ENCODE measurements at regions not wholly inside any gene's neighbourhood (a gene's known extent, or its start where the extent isn't known, plus 50 kb on each side); places are given as distances from the start of the nearest gene placed in this dataset.

DNA sequence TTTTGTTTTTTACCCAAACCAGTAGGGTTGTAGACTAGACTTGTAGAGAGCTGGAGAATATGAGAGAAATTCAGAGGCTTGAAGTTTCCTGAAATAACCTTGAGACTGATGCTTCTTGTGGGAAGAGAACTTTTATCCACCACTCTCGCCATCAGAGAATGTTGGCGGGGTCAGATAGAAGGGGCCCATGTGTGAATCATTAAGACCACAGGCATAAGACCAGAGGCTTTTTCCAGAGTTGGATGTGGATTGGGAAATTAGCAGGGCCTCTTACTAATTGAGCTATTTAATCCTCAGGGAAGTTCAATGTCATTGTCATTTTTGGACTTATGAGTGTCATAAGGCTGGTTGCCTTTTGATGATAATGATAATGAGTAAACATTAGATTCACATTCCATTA lies 246.9 kb upstream of the THRB start:
- no peaks in the 10 kb centered on the region for H3F3A ChIP-seq (ENCODE audit: insufficient read depth, low read depth)
- no TSS peak for BruUV-seq (replicated peaks)
- H3K36me3 ChIP-seq (ENCODE audit: low read depth): no peaks in the 10 kb centered on the region
- ChIA-PET CTCF (no interaction called here), POLR2A (ENCODE audit: unreplicated experiment) (no interaction called here)
- H3K4me3 ChIP-seq: no peak overlapping the region
- no peaks in the 10 kb centered on the region for H3K79me2 ChIP-seq (ENCODE audit: low read depth)
- intact Hi-C loops (cut with micrococcal nuclease; ENCODE audit: unreplicated experiment): no loop called here
- H3K9me2 ChIP-seq (ENCODE audit: insufficient read depth): no peaks in the 10 kb centered on the region
- H4K20me1 ChIP-seq (ENCODE audit: insufficient read depth): no peaks in the 10 kb centered on the region
- H3K4me2 ChIP-seq: no peak overlapping the region
- no peaks in the 10 kb centered on the region for H3K27me3 ChIP-seq (ENCODE audit: insufficient read depth, low read depth)
- H3K4me1 ChIP-seq (replicated peaks; ENCODE audit: insufficient read depth): no peaks in the 10 kb centered on the region
- TF ChIP-seq, protein P1, sequence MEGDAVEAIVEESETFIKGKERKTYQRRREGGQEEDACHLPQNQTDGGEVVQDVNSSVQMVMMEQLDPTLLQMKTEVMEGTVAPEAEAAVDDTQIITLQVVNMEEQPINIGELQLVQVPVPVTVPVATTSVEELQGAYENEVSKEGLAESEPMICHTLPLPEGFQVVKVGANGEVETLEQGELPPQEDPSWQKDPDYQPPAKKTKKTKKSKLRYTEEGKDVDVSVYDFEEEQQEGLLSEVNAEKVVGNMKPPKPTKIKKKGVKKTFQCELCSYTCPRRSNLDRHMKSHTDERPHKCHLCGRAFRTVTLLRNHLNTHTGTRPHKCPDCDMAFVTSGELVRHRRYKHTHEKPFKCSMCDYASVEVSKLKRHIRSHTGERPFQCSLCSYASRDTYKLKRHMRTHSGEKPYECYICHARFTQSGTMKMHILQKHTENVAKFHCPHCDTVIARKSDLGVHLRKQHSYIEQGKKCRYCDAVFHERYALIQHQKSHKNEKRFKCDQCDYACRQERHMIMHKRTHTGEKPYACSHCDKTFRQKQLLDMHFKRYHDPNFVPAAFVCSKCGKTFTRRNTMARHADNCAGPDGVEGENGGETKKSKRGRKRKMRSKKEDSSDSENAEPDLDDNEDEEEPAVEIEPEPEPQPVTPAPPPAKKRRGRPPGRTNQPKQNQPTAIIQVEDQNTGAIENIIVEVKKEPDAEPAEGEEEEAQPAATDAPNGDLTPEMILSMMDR (conservative IDR thresholded peaks at IDR 0.05): no peak
- no peak for TF ChIP-seq EZH2 (IDR thresholded peaks at IDR 0.05; ENCODE audit: low read depth)
- no peaks in the 10 kb centered on the region for H3K9me3 ChIP-seq (ENCODE audit: insufficient read depth, low read depth)
- DNase-seq: no peak
- H2AFZ ChIP-seq: no peak overlapping the region
- no peak overlapping the region for H3K27ac ChIP-seq

DNA sequence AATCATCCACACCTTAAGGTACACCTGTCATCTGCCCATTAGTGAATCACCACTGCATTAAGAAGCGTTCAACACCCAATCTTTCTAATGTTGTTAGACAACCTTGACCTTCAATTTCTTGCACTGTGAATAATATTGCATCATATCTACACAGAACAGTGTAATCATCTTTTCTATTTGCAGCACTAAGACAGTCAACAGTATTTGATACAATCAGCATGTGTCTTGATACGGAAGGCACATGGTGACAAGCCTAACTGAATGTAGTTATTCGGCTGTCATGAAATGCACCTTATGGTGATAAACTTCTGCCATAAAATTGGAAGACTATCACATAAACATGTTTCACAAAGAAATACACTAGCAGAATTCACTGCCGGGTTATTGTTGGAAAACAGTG lies 253.9 kb upstream of the THRB start:
- Histone ChIP-seq H3K27ac (no peak overlapping the region), H3F3A (ENCODE audit: insufficient read depth, low read depth) (no peaks in the 10 kb centered on the region), H3K27me3 (ENCODE audit: insufficient read depth, low read depth) (no peaks in the 10 kb centered on the region), H4K20me1 (ENCODE audit: insufficient read depth) (no peaks in the 10 kb centered on the region), H2AFZ (no peak overlapping the region), H3K79me2 (ENCODE audit: low read depth) (no peaks in the 10 kb centered on the region), H3K36me3 (ENCODE audit: low read depth) (no peaks in the 10 kb centered on the region), H3K4me1 (replicated peaks; ENCODE audit: insufficient read depth) (no peaks in the 10 kb centered on the region), H3K4me2 (no peak overlapping the region), H3K9me2 (ENCODE audit: insufficient read depth) (no peaks in the 10 kb centered on the region), H3K9me3 (ENCODE audit: insufficient read depth, low read depth) (no peaks in the 10 kb centered on the region), H3K4me3 (no peak overlapping the region)
- POLR2A ChIA-PET (ENCODE audit: unreplicated experiment): no interaction called here
- no TSS peak for BruUV-seq (replicated peaks)
- CTCF ChIA-PET: no interaction called here
- TF ChIP-seq, protein P1 (conservative IDR thresholded peaks at IDR 0.05): no peak
- TF ChIP-seq EZH2 (IDR thresholded peaks at IDR 0.05; ENCODE audit: low read depth): no peak
- DNase-seq: no peak
- intact Hi-C loops (cut with micrococcal nuclease; ENCODE audit: unreplicated experiment): no loop called here

DNA sequence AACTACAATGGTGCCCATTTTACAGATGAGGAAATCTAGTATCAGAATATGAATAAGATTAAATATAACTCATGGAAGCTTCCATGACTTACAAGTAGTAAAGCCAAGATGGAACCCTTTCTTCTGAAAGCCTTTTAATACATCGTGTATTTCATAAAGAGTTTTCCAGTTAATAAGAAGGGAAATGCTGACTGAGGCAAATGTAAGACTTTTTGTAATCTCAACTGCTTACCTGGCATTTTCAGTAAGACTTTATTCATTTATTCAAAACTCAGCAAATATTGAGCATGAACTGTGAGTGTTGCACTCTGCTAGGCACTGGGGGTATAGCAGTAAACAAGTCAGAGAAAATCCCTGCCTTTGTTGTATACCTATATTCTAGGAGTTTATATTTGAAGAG lies 256.4 kb upstream of the THRB start:
- Histone ChIP-seq H3K9me2 (ENCODE audit: insufficient read depth) (no peaks in the 10 kb centered on the region), H3K4me2 (no peak overlapping the region), H2AFZ (no peak overlapping the region), H3K36me3 (ENCODE audit: low read depth) (no peaks in the 10 kb centered on the region), H3K4me3 (no peak overlapping the region), H3K79me2 (ENCODE audit: low read depth) (no peaks in the 10 kb centered on the region), H3F3A (ENCODE audit: insufficient read depth, low read depth) (no peaks in the 10 kb centered on the region), H3K4me1 (replicated peaks; ENCODE audit: insufficient read depth) (no peaks in the 10 kb centered on the region), H3K9me3 (ENCODE audit: insufficient read depth, low read depth) (no peaks in the 10 kb centered on the region), H4K20me1 (ENCODE audit: insufficient read depth) (no peaks in the 10 kb centered on the region), H3K27me3 (ENCODE audit: insufficient read depth, low read depth) (no peaks in the 10 kb centered on the region), H3K27ac (no peak overlapping the region)
- intact Hi-C loops (cut with micrococcal nuclease; ENCODE audit: unreplicated experiment): no loop called here
- ChIA-PET POLR2A (ENCODE audit: unreplicated experiment) (no interaction called here), CTCF (no interaction called here)
- DNase-seq: no peak
- TF ChIP-seq EZH2 (IDR thresholded peaks at IDR 0.05; ENCODE audit: low read depth): no peak
- TF ChIP-seq, protein P1 (conservative IDR thresholded peaks at IDR 0.05): no peak
- no TSS peak for BruUV-seq (replicated peaks)

Data from PC-9 (cell line).